Suppressor macrophage treated with lipopolysaccharide for 4 hours (primary cell): ENCODE measurements at regions not wholly inside any gene's neighbourhood (a gene's known extent, or its start where the extent isn't known, plus 50 kb on each side); places are given as distances from the start of the nearest gene placed in this dataset.
A peak's percentile ranks its signal among the peaks of the same experiment; 100 is the strongest.

Experiments
- DNase-seq: peaks from one replicate; pipeline ENCODE4 v3.0.0-alpha.2; 2020

DNA sequence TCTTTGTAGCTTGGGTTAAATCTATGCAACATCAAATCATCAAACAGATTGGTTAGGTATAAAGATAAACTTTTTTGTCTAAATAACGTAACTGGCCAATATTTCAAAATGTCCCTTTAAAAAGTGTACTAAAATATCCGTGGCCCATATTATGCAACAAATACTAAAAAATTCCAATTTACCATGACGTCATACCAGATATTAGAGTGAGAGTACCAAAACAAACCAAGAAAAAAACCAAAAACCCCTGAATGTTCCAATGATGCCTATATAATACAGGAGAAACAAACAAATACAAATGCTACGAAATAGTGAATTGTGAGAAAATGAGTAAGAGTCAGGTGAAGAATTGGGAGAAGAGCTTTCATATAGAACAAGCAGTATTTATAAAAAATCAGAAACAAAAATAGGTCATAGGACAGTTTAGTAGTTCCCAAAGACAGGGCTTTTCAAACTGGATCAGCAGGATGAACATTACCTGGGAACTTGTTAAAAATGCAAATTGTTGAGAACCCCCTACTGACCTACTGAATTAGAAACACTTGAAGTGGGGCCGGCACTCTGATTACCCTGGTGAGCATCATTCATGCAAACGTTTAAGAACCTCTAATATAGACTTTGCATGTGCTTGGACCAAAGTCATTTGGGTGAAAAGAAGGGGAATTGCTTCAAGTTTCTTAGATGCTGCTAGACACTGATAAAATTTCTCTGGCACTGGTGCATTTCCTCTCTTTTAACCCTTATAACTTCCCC lies 753.7 kb downstream of the DSC3 start:
- no peak for DNase-seq

DNA sequence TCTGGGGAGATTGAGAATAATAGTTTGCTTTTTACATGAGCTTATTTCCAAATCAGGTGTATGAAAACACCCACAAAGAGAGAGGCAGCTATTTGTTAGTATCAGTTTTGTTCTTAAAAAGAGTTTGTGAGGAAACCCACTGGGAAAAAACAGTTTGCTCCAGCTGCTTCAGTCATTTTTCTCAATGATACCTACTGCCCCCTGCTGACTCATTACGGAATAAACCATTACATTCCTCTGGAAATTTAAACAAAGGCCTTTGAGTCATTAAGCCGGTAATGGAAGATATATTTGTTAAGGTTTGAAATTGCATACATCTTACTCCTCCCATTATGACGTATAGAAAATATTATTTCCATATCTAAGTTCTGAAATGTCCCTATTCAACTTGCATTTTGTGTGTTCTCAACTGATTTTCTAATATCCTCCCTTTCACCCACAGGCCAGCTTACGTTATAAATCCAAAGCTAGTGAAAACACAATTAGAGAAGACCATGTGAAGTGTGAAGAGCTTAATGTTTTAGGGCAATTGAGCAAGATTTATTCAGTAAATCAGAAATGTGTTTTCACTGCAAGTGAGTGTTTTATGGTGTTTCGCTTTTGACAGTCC lies 761.6 kb downstream of the DSC3 start:
- DNase-seq: peak; percentile 56

DNA sequence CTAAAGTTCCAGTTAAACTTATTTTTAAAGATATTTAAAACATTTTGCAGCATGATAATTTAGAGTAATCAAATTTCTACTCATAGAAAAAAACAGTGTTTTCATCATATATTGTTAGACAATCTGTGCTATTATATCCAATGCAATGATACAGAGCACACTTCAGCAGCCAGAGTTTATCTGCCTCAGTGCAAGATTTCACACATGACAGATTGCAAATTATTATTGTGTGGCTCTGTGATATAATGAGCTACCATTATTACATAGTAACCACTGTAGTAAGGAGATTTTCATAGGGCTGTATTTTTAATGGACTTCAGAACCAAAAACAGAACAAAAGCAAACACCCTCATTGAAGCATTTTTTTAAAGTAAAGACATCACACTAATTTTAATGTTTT lies 762.4 kb downstream of the DSC3 start:
- no peak for DNase-seq

DNA sequence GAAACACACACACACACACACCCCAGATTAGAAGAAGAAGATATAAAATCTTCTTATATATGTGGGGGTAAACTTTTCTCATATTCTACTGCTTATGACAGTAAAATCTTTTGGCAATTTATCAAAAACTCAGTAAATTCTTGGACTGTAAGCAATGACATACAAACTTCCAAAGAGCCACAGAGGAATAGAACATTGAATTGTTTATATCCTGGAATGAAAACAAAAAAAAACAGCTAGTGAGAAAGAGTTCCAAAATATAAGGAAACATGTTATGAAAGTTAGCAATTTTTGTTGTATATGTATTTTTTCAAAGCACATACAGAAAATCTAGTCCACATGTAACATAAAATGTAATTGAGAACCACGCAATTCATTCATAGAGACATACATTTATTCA lies 764.9 kb downstream of the DSC3 start:
- no peak for DNase-seq

- DNase-seq: no peak
These were observed 770.8 kb downstream of the DSC3 start for GRCh38 chr18:30271716-30272115.

- no peak for DNase-seq
These were observed 777.4 kb downstream of the DSC3 start for GRCh38 chr18:30265190-30265589.

DNA sequence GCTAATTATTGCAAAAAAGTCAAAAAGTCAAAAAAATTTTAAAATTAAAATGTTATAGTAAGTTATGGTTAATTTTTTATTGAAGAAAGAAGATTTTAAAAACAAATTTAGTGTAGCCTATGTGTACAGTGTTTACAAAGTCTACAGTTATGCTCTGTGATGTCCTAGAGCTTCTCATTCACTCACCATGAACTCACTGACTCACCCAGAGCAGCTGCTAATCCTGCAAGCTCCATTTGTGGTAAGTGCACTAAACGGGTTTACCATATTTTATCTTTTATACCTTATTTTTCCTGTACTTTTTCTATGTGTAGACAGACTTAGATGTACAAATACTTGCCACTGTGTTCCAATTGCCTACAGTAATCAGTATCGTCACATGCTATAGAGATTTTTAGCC lies 788.2 kb downstream of the DSC3 start:
- DNase-seq: no peak

GRCh38 chr18:30248056-30248455 lies 794.5 kb downstream of the DSC3 start:
- no peak for DNase-seq

GRCh38 chr18:30245766-30246455 lies 796.6 kb downstream of the DSC3 start:
- DNase-seq: no peak

GRCh38 chr18:30234755-30235154 lies 807.8 kb downstream of the DSC3 start:
- DNase-seq: no peak

GRCh38 chr18:30211112-30211511 lies 831.4 kb downstream of the DSC3 start:
- DNase-seq: no peak

- DNase-seq: no peak
These were observed 834.0 kb downstream of the DSC3 start for GRCh38 chr18:30208546-30208945.

DNA sequence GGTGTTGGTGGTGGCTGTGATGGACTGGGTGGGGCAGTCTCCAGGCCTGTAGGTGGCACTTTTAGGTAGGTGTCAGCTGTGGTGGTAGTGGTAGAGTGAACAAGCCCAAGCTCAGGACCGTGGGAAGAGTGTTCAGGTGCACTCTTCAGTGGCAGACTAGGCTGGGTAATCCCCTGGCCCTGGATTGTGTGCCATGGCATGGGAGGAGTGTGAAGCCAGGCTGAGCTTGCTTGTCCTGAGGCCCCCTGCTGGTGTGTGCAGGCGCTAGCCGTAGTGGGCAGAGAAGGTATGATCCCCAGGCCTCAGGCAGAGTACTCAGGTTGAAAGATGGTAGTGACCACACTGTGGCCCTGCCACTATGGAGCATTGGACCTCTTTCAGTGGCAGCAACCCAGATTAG lies 850.3 kb downstream of the DSC3 start:
- DNase-seq: no peak

DNA sequence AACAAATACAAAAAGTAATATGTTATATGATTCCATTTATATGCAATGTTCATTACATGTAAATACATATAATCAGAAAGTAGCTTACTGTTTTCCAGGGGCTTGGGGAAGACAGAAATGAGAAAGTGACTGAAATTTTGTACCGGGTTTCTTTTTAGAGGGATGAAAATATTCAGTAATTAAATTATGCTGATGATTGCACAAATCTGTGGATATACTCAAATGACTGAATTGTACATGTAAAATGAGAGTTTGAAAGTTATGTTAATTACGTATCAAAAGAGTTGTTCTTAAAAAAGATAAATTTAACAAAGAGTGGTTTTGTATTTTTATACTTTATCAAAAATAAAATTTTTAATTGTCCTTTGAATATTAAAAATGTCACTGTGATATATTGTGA lies 856.3 kb downstream of the DSC3 start:
- DNase-seq: no peak

DNA sequence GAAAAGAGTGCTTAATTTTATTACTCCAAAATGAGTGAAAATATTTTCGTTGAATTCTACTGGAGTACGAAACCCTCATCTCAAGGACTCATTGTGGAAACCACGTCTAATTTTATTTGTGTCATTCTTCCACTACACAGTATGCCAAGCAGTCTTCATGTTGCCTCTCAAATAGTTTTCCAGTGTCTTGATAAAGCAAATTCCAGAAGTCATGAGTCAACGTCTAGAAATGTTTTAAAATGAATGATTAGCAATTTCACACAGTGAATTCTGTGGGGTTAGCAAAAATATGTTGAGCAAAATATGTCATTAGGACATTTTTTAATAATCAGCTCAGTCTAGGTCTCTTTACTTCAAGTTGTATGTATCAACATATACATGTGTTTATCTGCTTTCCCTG lies 865.5 kb downstream of the DSC3 start:
- DNase-seq: no peak

DNA sequence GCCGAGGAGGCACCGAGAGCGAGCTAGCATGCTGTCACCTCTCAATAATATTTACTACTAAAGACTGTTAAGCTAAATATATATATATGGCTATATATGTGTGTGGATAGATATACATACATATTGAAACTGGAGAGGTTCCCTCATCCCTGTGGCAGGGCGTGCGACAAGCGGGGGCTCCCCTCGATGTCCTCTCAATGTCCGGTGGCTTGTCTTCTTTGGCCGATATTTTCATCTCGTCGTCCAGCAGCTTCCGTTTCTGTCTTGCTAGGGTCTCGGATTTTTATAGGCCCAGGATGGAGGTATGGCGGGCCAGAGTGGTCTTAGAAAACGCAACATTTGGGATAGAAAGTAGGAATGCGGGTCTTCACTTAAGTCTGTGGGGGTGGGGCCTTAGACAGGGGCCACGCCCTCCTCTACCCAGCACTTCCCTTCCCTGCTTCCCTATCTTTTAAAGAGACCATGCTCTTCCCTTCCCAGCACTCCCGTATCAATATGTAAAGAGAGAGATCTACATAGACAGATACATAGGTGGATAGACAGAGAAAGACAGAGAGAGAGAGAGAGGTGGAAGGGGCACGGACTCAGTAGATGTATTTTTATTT lies 866.8 kb downstream of the DSC3 start:
- DNase-seq: no peak

GRCh38 chr18:30175061-30175574 lies 867.4 kb downstream of the DSC3 start:
- DNase-seq: no peak

DNA sequence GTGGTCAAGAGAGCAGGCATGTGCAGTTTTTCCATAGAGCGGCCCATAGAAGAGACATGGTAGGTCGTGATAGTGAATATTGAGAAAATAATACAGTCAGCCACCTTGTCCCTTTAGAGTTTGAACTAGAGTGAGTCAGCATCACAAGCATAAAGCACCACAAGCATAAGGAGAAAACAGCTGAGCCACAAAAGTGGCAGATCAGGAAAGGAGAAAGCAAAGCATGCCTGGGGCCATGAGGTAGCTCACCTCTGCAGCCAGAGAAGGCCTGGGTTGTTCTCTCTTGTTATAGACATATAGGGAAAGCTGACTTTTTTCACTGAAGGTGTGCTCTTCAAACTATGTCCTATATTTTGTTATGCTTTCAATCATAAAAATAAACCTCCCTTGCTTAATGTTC lies 879.0 kb downstream of the DSC3 start:
- DNase-seq: no peak

DNA sequence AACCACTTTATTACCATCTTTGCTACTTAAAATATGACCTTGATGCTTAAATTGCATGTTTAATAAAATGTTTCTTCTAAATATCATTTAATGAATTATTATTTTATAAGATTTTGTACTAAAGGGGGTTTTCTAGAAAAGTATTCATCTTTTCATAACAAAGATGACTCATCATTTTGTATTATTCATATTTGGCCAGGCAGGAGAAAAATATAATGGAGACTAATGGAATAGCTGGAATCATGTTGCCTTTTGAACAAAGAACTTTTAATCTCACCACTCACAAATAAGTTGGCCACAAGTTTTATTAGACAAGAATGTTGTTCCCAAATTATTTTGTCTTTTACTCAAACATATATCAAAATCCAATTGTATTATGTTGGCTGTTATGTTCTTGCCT lies 882.4 kb downstream of the DSC3 start:
- DNase-seq: no peak

DNA sequence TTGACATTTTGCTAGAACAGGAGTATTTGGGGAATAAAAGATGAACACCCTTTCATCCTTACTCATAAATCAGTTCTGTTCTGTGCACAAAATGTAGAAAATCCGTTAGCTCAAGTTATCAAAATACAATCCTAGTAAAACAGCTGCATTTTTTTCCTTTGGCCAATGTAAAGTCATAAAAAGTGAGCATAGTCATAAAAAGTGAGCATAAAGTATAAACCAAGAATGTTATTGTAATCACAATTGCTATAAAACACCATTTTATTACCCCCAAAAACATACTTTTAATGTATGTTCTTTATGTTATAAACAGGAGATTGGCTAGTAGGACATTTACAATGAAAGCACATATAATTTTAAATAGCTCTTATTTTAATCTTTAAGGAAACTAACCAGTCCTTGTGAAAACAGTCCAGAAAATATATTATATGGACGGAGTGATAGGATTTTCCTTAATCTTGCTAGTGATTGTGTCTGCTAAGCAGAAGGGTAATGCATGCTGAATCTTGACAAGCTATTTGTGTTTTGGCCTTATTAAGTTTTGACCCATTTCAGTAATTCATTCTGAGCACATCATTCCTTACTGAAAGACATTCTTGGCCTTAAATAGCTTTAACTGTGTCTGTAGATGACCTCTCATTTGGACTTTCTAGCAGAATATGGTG lies 891.8 kb downstream of the DSC3 start:
- DNase-seq: no peak

DNA sequence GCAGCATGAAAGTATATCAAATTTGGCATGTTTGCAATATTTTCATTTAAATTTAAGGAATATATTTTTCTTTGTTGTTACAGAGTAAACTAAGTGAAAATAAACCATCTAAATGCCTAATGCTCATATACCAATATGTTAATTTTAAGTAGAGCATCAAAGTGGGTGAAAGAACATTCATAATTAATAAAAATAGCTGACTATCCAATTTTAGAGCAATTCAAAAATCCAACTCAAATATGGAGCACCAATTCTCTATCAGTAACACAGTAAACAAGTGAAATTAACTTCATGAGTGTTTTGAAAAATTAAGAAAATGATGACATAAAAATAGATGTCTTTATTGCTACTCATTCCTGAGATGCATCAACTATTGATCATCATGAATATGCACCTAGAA lies 893.0 kb downstream of the DSC3 start:
- DNase-seq: no peak

DNA sequence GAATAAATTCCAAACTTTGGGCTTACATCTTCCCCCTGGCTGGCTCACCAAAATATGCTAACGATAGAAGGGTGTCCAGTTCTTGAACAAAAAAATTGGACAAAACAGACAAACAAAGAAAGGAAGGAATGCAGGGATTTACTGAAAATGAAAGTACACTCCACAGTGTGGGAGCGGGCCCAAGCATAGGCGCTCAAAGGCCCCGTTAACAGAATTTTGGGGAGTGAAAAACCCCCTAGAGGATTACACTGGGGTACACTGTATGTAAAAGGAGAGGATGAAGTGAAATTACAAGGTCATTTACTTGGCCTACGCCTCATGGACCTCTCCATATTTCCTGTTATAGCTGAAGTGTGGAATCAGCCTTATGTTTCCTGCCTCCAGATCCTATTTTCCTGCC lies 899.7 kb downstream of the DSC3 start:
- DNase-seq: no peak

GRCh38 chr18:30142248-30142647 lies 900.3 kb downstream of the DSC3 start:
- DNase-seq: no peak
